Tibial artery (tissue), 4 donors: ENCODE measurements at regions not wholly inside any gene's neighbourhood (a gene's known extent, or its start where the extent isn't known, plus 50 kb on each side); places are given as distances from the start of the nearest gene placed in this dataset.

Source experiments
- DNase-seq, 2 donors: peaks; one replicate each; pipeline ENCODE4 v3.0.0-alpha.2; 2019
- H3K27ac ChIP-seq, 2 donors: fragments of 200-600 bp; sonication (generic) in 1 of 2; 1 replicate in 1 of 2; 2 replicates in 1 of 2; pipeline ENCODE4 v1.5.1; 2018 to 2019; ENCODE audit warnings: mild to moderate bottlenecking in 1 of 2
- H3K27me3 ChIP-seq, 2 donors: fragments of 200-600 bp; sonication (generic) in 1 of 2; one replicate each; pipeline versions ENCODE4 v1.5.1 to v1.6.0; 2016 to 2019
- H3K36me3 ChIP-seq, 3 donors: fragments of 200-600 bp; sonication (generic) in 2 of 3; one replicate each; pipeline ENCODE4 v1.5.1; 2016 to 2019; ENCODE audit warnings: mild to moderate bottlenecking in 2 of 3
- H3K4me1 ChIP-seq, 4 donors: fragments of 200-600 bp; sonication (generic) in 2 of 4; 1 replicate in 3 of 4; 2 replicates in 1 of 4; pipeline ENCODE4 v1.5.1; 2016 to 2019
- H3K4me3 ChIP-seq, 2 donors: fragments of 200-600 bp; sonication (generic) in 1 of 2; 1 replicate in 1 of 2; 2 replicates in 1 of 2; pipeline ENCODE4 v1.5.1; 2018 to 2019; ENCODE audit warnings: mild to moderate bottlenecking in 2 of 2
- H3K9me3 ChIP-seq, 3 donors: fragments of 200-600 bp; sonication (generic) in 1 of 3; one replicate each; pipeline ENCODE4 v1.5.1; 2016 to 2019
- CTCF ChIP-seq, 2 experiments: fragments of 200-600 bp in 1 of 2; fragments of 450-650 bp in 1 of 2; IDR thresholded peaks; one replicate each; pipeline ENCODE4 v1.5.1; 2017 to 2019; ENCODE audit warnings: antibody characterized with exemption in 2 of 2, mild to moderate bottlenecking in 1 of 2, moderate library complexity in 1 of 2
- intact Hi-C: fragments of 100-400 bp; cut with DNase I; formaldehyde crosslinking; loops from one replicate; pipeline ENCODE4 v1.15.0; 2023; ENCODE audit warnings: low total_unique reads

GRCh38 chr4:71648923-71649322, 135.0 kb downstream of the GC start:
- H3K4me3 ChIP-seq = no peak overlapping the region
- no peaks in the 10 kb centered on the region for H3K27me3 ChIP-seq
- DNase-seq = no peak
- intact Hi-C loops = no loop called here
- no peak for TF ChIP-seq CTCF (IDR thresholded peaks at IDR 0.05)
- H3K27ac ChIP-seq = no peak overlapping the region
- no peaks in the 10 kb centered on the region for H3K9me3 ChIP-seq
- no peaks in the 10 kb centered on the region for H3K36me3 ChIP-seq
- no peaks in the 10 kb centered on the region for H3K4me1 ChIP-seq

DNA sequence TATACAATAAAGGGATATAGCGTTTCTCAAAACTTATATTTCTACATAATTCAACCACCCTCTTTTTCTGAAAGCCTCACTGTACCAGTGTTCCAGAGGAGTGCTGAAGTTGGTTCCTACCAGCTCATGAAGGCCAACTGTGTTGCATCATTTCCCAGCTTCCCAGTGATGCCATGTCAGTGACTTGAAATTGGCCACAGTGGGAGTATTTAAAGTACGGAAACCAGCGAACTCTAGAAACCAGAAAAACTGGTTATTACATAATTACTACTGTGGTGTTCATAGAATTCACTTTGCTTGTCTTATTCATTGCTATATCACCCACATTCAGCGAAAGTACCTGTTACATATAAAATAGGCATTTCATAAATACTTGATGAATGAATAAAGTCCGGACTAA, 135.4 kb downstream of the GC start:
- Histone ChIP-seq H3K27me3 (no peaks in the 10 kb centered on the region), H3K9me3 (no peaks in the 10 kb centered on the region), H3K36me3 (no peaks in the 10 kb centered on the region), H3K27ac (no peak overlapping the region), H3K4me1 (no peaks in the 10 kb centered on the region), H3K4me3 (no peak overlapping the region)
- intact Hi-C loops = no loop called here
- TF ChIP-seq CTCF (IDR thresholded peaks at IDR 0.05) = no peak
- DNase-seq = no peak

GRCh38 chr4:71639380-71639779, 144.5 kb downstream of the GC start:
- no peaks in the 10 kb centered on the region for H3K27me3 ChIP-seq
- intact Hi-C loops = no loop called here
- no peak overlapping the region for H3K27ac ChIP-seq
- no peaks in the 10 kb centered on the region for H3K4me1 ChIP-seq
- H3K4me3 ChIP-seq = no peak overlapping the region
- TF ChIP-seq CTCF (IDR thresholded peaks at IDR 0.05) = no peak
- DNase-seq = no peak
- no peaks in the 10 kb centered on the region for H3K9me3 ChIP-seq
- no peaks in the 10 kb centered on the region for H3K36me3 ChIP-seq

DNA sequence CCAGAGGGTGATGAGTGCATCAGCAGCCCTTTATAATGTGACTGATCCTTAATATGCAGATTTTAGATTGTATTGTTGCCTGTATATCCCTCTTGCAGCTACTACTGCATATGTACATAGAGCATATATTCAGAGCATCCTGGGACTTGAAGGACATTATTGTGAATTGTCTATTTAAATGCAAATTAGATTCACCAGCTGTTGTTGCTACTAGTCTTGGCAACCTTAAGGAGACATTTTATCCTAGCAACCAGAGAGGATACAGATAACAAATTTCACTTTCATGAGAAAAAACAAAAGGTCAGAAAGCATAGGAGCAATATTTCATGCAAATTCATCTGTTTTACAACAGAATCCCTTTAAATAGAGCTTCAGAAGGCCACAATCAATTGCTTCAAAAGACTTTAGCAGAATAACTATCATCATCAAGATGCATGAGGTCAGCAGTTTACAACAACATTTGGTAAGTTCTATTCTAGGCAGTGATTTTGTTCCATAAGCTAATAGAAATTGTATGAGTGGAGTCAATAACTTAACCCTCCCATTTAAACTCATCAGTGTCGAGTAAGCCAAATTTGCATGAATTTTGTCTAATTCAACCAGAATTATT, 148.6 kb downstream of the GC start:
- Histone ChIP-seq H3K4me1 (no peaks in the 10 kb centered on the region), H3K4me3 (no peak overlapping the region), H3K27ac (no peak overlapping the region), H3K27me3 (no peaks in the 10 kb centered on the region), H3K9me3 (no peaks in the 10 kb centered on the region), H3K36me3 (no peaks in the 10 kb centered on the region)
- no peak for DNase-seq
- TF ChIP-seq CTCF (IDR thresholded peaks at IDR 0.05) = no peak
- intact Hi-C loops = no loop called here

DNA sequence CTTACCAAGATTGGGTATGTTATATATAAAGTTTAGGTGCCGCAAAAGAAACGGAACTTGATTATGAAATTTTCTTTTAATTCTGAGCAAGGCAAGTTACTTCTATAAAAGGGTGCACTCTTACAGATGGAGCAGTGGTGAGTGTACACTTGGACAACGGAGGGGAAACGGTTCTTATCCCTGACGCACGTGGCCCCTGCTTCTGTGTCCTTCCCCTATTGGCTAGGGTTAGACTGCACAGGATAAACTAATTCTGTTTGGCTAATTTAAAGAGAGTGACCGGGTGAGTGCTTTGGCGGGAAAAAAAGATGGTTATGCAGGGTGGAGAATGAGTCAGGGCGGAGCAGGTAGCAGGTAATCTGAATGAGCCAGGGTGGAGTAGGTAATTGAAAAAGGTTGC, 149.5 kb downstream of the GC start:
- TF ChIP-seq CTCF (IDR thresholded peaks at IDR 0.05) = no peak
- intact Hi-C loops = no loop called here
- H3K36me3 ChIP-seq = no peaks in the 10 kb centered on the region
- no peaks in the 10 kb centered on the region for H3K27me3 ChIP-seq
- no peak overlapping the region for H3K27ac ChIP-seq
- H3K4me3 ChIP-seq = no peak overlapping the region
- H3K4me1 ChIP-seq = no peaks in the 10 kb centered on the region
- H3K9me3 ChIP-seq = no peaks in the 10 kb centered on the region
- no peak for DNase-seq

DNA sequence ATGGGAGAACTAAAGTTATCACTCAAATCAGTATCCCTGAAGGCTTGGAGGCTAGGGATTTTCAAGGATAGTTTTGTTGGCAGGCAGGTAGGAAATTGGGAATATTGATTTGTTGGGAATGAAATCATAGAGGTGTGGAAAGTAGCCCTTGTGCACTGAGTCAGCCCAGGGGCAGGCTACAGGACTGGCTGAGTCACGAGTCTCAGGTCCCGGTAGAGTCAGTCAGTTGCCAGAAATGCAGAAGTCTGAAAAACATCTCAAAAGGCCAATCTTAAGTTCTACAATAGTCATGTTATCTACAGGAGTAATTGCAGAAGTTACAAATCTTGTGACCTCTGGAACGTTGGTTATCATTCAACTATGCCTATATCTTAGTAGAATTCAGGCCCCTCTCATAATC, 153.1 kb downstream of the GC start:
- Histone ChIP-seq H3K4me3 (no peak overlapping the region), H3K27ac (no peak overlapping the region), H3K27me3 (no peaks in the 10 kb centered on the region), H3K36me3 (no peaks in the 10 kb centered on the region), H3K4me1 (no peaks in the 10 kb centered on the region), H3K9me3 (peaks cover 0 to 15% (median 7%) of the 10 kb centered on the region in 3 donors)
- TF ChIP-seq CTCF (IDR thresholded peaks at IDR 0.05) = no peak
- no peak for DNase-seq
- intact Hi-C loops = no loop called here
